CD4-positive, alpha-beta T cell treated with Interleukin-6 for 4 hours (primary cell): ENCODE measurements at regions not wholly inside any gene's neighbourhood (a gene's known extent, or its start where the extent isn't known, plus 50 kb on each side); places are given as distances from the start of the nearest gene placed in this dataset.

Experiments used
- DNase-seq: peaks from one replicate; pipeline ENCODE4 v3.0.0-alpha.2; 2020; ENCODE audit warnings: mixed read lengths

GRCh38 chr10:90130321-90131086 lies 429.1 kb downstream of the KIF20B start:
- DNase-seq, result no peak

- no peak for DNase-seq
Measured at GRCh38 chr10:90133606-90134005, 432.2 kb downstream of the KIF20B start.

- no peak for DNase-seq
Measured at GRCh38 chr10:90136731-90137316, 435.4 kb downstream of the KIF20B start.

DNA sequence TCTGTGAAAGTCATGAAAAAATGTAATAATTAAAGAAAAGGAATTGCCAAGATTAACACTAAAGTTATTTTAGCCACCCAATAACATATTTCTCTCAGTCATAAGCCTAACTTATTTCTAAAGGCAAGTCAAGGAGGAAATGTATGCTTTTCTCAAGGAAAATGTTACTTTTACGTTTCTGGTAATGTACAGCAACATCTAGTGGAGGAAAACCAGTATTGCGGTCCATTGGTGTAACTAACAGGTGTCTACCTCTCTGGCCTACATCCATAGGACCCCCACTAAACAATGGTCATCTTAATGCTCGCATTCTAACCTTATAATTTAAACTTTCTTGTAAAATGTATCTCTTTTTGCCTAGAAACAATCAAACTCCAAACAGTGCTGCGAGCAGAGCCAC lies 437.5 kb downstream of the KIF20B start:
- no peak for DNase-seq

DNA sequence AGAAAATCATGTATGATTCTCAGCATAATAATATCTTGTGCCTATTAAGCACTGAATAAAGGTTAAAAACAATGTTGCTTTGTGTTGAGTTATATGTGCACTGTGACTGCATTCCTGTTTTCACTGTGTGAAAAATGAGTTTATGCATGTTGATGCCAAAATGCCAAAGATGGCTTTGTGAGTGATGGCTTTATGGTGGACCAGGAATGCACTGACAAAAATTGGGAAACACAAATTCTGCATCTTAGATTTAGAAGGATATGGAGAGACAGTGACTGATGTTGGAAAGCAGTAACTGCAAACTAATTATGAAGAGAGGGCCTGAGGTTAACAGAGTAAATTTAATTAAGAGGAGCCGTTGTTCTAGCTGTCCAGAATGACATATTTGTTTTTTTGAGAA lies 440.4 kb downstream of the KIF20B start:
- no peak for DNase-seq

DNA sequence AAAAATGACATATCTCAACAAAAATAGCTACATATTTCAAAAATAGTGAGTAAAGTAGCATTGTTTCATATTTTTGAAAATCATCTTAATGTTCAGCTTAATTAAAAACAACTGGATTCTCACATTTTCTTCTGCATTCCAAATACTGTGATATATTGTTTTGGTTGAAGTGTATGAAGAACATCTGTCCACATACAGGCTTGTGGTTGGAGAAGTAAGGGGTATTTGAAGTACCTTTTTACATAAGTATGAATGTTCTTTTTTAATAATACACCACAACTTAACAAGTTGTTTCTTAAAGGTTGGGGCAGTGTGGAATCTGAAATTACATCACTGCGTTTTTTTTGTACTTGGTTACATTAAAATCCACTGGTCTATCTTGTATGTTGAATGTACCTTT lies 442.5 kb downstream of the KIF20B start:
- no peak for DNase-seq

DNA sequence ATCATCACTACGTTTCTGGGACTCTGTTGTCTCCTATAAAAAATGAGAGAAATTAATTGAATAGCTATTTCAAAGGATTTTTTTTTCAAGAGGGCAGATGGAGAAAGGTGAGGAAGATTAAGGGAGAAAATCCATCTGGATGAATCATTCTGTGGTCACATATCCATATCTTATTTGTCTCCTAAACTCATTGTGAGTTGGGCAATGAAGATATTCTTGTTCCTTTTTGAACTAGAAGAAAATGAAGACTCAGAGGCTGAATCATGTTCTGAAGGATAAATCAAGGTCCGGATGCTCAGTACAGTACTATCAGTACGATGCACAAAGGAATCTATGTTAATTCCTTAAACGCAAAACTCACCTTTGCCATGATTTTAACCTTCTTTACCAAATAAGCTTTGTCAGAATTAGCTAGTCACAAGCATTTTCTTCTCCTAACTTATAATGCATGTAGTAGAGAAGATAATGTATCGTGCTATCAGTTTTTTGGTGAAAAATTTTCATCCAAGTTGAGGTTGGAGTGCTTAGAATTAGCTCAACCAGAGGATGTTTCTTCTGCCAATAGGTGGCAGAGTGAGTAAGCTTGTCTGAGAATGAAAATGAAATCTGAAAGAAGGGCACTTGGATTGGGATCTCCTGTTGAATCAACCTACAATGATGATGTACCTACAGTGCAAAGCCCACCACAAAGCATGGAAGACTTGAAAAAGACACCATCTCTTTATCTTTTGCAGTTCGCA lies 446.9 kb downstream of the KIF20B start:
- DNase-seq, result no peak

DNA sequence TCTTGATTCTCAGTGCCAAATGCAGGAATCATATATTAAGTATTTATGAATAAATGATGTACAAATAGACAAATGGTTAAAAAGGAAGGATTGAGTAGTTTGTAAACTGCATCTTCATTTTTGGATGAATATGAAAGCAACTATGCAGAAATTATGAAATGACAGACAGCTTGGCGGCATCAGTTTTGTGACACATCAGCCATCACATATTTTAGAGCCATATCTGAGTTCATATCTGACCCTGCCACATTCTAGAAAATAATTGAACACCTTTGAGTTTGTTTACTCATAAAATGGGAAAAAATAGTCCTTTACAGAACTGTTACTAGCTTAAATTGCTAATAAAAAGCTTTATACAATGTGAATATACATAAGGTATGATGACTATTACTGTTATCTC lies 448.2 kb downstream of the KIF20B start:
- DNase-seq, result no peak

DNA sequence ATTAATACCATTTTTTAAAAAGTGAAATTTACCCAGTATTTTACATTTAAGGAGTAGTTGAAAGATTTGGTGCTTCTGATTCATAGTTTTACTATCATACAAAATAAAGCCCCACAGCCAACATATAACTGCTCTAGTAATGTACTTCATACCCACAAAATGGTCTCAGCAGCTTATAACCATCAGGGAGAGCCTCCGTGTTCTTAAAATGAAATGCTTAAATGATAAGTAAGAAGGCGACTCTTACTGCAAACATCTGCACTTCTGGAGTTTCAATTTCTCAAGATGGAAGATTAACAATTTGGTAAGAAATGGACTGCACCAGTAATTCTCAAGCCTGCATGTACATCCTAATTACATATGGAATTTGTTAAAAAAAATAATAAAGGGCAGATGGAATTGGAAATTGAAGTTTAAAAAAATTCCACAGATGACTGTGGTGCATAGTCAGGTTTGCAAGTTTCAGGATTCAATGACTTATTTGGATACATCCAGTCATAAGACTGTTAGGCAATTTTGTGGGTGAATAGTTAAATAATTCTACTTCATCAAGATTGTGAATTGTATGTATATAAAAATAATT lies 461.0 kb downstream of the KIF20B start:
- DNase-seq, result no peak

DNA sequence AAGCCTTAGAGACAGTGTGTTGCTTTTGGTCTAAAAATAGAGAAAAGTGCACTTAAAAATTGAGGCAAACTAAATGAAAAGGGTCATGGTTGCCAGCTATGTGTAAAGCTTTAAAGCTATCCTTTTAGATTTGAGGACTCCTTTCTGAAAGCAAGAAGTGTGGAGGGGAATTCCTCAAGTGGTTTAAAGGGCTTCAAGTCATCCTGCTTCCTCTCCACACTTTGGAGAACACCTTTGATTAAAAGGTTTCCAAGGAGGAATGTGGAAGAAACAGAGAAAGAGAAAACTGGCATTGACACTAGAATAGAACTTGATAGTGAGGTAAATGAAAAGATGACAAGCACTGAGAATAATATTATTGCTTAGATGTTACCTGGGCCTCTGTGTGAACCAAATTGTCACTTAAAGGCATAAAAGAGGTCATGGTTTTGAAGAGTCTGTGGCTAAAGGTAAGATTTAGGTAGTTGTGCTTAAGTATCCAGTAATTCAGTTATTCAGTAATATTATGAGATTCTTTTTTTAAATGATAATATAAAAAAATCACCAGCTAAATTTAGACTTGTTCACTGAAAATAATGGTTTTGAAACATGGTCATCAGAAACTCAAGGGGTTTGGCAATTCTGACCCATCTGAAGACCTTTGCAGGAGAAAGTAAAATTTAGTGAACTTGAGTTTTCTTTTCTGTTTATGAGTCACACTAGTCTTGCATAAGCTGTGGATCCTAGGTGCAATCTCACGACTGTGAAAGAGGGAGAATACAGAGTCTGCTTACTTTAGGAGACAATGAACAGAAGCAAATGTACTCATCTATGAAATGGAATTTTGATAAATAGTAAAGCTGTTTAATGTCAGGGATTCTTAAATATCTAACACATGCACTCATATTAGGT lies 466.0 kb downstream of the KIF20B start:
- no peak for DNase-seq

DNA sequence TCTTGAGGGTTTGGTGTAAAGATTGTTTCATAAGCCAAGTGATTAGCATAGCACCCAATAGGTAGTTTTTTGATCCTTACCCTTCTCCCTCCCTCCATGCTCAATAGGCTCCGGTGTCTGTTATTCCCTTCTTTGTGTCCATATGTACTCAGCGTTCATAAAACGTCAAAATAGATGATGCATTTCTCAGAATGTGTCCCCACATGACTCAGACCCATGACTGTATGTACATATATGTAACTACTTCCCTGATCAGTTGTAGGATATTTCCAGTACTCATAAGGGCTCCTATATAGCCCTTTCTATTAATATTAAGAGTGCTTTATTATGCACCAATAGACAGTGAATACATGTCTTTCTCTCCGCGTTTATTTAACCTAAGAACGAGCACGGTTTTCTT lies 466.9 kb downstream of the KIF20B start:
- DNase-seq, result no peak

DNA sequence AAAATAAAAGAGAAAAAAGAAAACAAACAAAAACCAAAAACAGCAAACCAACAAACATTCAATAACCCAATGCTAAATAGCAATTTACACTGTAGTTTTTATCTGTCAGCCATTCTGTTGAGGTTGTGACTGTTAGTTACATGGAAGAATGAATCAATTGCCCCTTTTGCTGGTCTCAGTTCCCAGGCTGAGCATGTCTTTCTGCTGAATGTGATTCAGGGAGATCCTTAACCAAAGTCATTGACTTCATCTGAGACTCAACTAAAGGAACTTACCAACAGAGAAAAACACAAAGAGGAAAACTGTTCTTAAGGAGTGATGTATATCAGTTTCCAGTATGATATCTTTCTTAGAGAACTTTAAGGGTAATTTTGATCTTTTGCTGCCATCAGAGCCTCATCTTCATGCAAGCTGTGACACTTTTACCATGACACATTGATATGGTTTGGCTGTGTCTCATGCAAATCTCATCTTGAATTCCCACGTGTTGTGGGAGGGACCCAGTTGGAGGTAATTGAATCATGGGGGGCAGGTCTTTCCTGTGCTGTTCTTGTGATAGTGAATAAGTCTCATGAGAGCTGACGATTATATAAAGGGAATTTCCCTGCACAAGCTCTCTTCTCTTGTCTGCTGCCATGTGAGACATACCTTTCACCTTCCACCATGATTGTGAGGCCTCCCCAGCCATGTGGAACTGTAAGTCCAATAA lies 469.8 kb downstream of the KIF20B start:
- no peak for DNase-seq

- DNase-seq, result no peak
Measured at GRCh38 chr10:90174531-90174930, 473.1 kb downstream of the KIF20B start.

DNA sequence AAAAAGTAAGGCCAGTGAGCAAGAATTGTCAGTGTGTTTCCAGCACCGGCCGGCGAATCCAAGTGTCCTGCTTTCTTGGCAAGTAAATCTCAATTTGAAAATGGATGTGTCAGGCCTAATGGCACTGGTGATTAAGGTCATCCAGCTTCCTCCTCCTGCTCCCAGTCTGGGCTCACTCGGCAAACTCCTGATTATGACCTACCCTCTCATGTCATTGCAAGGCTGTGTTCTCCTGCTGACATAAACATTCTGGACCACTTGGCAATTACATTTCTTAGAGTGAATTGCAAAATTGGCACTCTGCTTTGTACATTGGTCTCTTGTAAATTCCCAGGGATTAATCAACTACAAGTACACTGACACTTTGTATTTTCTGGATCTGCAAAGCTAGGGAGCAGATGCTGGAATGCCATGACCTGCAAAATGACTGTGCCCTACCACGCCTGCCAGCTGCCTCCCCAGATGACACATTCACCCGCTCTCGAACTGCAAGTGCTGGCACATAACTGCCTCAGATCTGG lies 473.8 kb downstream of the KIF20B start:
- no peak for DNase-seq

DNA sequence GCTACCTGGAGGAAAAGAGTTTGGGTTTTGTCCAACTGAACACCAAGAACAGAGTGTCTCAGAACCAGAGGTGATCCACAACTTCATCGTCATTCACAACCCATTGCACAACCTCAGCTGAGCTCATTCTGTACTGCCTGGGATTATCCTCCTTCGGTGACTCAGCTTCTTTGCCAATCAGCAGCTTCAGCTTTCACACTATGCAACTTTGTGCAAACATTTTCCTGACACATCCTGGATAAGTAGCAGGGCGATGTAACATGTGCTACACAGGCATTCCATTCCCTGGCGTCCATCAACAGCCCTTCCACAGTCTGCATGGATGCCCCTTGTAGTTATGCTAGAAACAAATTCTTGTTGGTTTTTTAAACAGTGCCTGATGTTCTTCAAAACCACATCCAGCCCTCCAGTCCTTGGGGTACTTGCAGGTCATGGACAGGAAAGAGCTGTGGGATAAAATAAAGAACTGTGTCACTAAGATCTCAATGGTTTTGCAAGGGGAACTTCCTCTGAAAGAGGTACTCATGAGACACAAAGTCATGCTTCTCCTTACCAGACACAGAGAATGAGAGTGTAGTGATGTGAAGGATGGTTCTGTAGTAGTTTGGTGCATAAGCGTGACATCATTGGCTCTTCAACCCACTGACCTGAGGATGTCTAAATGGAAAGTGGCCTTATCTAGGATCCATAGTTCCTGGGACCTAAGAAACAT lies 478.5 kb downstream of the KIF20B start:
- DNase-seq, result no peak

DNA sequence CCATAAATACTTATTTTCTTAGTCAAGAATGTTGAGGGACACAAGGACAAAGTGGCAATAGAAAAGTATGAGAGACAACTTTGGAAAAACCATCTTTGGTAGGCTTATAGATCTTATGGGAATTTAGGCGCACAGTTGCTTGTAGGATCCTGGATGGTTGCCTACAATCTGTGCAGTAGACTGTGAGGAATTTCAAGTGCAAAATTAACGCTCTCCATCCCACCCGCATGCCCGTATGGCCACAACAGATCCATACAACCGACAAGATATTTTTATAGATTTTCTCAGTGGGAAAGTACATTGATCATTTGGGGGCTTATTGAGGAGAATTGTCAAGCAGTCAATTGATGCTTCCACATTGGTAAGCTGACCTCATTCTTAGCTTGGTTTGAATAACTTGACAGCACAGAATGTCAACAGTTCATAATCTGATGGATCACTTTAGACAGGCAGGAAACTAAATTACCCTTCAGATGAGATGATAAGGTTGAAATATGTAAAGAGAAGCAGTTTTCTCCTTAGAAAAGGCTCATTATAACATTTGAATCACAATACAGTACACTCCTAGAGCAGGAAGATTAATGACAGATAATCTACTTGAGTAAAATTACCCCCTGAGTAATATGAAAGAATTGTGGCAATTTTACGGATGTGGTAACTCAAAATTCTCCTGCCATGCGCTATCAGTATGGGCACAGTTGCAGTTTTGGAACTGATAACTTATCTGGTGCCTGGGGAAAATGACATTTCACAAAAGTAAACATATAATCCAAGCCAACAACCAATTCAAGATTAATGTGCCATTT lies 479.7 kb downstream of the KIF20B start:
- DNase-seq, result no peak

DNA sequence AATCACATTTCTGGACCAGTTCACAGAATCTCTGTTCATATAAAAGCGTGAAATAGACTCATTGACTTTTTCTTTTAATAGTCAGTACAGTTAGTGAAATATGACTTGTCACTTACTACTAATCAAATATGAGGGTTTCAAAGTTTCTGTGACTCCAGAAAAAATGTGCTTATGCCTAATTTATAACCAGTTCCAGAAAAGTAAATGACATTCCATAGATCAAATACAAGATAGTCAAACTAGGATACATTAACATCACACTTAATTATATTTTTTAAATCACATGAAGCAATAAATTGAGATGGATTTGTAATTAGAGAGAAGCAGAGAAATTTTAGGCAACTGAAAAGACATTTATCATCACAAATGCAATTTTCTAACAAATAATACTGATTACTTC lies 491.4 kb downstream of the KIF20B start:
- no peak for DNase-seq

GRCh38 chr10:90193240-90193985 lies 492.0 kb downstream of the KIF20B start:
- no peak for DNase-seq

DNA sequence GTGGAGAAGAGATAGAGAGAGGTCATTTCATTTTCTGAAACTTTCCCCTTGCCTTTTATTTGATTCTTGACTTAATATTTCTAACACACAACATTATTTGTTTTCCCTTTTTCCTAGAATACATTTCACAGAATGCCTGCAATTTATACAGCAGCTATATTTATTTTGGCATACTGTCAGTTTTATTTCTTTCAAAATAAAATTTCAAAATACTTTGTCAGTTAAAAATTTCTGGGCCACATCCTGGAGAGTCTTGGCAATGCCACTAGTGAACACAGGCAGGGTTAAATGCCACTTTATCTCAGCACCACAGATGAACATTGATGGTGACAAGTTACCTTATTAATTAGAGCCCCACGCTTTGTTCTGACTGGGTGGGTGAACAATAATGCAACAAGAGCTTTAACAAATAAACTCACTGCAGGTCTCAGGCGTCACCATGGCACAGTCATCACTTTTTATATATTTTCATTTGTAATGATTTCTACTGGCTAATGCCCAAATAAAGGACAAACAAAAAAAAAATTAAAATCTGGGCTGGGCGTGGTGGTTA lies 494.0 kb downstream of the KIF20B start:
- no peak for DNase-seq
